Femur (tissue), 1 donor: ENCODE measurements at regions not wholly inside any gene's neighbourhood (a gene's known extent, or its start where the extent isn't known, plus 50 kb on each side); places are given as distances from the start of the nearest gene placed in this dataset.
"Not testable (repeated sequence)": the region's sequence is repeated elsewhere in the genome, so short reads cannot be mapped to it uniquely, and the experiment has no call there.

ENCODE experiments used
- DNase-seq: peaks from one replicate; pipeline ENCODE4 v3.0.0-alpha.2; 2017

GRCh38 chr6:166877906-166878305 is 78.4 kb downstream of the RNASET2 start:
- no peak for DNase-seq

DNA sequence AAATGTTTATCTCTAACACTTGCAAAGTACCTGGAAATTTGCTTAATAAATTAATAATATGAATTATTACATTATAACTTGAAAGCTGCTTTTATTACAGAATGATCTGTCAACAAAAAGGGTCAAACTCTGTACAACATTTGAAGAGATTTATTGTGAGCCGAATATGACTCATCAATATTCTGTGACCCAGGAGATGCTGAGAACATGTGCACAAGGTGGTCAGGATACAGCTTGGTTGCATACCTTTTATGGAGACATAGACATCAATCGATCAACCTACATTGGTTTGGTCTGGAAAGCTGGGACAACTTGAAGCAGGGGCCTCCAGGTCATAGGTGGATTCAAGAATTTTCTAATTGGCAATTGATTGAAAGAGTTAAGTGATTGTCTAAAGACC is 79.0 kb downstream of the RNASET2 start:
- DNase-seq: no peak

- no peak for DNase-seq
Measured at GRCh38 chr6:166872531-166873009, 83.8 kb downstream of the RNASET2 start.

- no peak for DNase-seq
Measured at GRCh38 chr6:166870602-166871208, 85.6 kb downstream of the RNASET2 start.

DNA sequence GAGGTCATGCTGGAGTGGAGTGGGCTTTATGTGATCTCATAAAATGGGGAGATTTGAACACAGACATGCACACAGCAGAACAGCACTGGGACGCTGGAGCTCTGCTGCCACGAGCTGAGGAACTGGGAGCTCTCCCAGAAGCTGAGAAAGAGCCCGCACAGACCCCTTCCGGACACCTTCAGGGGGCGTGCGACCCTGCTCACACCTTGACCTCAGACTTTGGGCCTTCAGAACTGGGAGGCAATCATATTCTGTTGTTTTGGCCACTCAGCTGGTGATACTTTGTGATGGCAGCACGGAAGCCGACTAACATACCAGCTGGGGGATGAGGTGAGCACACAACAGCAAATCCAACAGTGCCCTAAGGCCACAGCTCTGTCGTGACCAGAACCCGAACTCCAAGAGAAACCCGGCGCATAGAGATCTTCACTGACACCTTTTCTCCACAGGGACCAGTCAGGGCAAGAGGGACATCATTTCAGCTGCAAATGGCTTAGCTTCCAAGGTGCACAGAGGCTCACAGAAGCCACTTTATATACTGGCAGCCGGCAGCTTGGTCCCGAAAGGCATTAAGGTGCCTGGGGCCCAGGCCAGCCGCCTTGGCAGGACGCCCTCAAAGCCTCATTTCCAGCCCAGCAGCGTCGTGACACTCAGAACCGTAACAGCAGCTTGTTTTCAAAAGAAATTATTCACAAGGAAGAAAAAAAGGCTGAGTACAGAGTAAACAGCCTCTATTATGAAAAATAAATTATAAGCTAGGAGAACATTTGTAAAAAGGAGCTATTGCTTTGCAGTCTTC is 89.3 kb downstream of the RNASET2 start:
- DNase-seq: no peak

GRCh38 chr6:166864333-166864732 is 92.0 kb downstream of the RNASET2 start:
- DNase-seq: no peak

- no peak for DNase-seq
Measured at GRCh38 chr6:166862978-166863530, 93.3 kb downstream of the RNASET2 start.

- DNase-seq: peak; percentile 46
Measured at GRCh38 chr6:166862287-166862977, 93.9 kb downstream of the RNASET2 start.

DNA sequence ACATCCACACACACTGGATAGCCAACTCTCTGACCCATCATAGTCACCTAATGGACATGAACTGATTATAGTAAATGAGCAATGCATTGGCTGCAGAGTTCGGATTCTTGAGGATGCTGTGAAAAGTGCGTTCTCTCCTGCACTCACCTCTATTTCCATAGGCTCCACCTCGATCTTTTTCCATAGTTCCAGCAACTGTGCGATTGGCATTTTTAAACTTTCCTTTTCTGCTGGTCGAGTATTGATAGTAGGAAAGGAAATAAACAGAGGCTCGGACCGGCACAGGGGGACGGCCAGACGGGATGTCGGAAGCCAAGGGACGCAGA is 94.4 kb downstream of the RNASET2 start:
- no peak for DNase-seq

DNA sequence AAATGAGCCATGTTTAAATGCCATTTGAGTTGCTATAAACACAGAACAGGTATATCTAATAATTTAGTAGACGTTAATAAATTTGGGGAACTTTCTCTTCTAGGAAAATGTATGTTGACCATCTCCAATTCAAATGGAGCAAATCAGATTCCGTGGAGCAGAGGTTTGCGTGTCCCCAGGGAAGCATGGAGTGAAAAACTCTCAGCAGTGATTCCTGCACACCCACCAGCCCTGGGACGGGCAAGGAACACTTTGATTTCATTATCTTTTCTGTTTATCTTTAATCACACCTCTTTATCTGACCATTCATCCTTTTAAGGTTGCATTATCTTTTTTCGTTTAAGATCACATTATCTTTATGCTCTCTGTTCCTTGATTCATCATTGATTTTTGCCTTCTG is 95.0 kb downstream of the RNASET2 start:
- no peak for DNase-seq

DNA sequence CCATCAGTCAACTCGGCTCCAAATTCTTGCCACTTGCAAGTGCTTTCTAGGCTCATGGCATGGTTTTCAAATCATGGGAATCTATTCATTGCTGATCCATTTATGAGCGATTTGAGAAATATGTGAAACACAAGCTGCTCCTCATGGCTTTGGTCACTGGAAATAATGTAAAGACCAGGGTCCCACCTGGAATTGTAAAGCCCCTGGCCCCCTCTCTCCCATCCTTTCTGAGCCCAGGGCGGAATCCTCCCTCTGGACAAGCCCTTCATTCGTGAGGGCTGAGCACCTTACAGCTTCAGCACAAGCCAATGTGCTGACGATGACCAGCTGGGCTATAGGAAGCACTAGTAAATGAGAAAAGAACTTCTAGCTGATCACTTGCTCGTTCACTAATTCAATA is 96.0 kb downstream of the RNASET2 start:
- DNase-seq: no peak

GRCh38 chr6:166855416-166855815 is 100.9 kb downstream of the RNASET2 start:
- no peak for DNase-seq

GRCh38 chr6:166853371-166854325 is 102.7 kb downstream of the RNASET2 start:
- DNase-seq: no peak

DNA sequence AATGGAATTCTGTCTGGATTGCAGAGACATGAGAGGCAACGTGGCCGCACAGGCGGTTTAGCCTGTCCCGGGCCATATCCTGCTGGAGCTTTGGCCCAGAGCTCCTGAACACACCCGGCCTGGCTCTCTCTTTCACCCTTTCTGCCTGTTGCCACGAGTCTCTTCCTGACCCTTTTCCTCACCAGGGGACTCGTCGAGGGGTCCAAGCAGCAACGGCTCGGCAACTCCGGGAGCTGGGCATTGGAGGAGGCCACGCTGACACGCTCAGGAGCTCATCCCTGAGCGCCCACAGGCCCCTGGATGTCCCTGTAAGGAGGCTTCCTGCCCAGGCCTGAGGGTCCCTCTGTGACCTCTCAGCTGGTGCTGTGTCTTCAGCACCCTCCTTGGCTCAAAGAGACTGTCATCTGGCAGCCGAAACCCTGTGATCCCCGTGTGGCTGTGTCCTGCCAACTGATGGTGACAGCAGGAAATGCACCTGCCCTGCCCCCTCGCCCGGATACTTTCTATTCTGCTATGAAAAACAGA is 103.8 kb downstream of the RNASET2 start:
- DNase-seq: no peak

DNA sequence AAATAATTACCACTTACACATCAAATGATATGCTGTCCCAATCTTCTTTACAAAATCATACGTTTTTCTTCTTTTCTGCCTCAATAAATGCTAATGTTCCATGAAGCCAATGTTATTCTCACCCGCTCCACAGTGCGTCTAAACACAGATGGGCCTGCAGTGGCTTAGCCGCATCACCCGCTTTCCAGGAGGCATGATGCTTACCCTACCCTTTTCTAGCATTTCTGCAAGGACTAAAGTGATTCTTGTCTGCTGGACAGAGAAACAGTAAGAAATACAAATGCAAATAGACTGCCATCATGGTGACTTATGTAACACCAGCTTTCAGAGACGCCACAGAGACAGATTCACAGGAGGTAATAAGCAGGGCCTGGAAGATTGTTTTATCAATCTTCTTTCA is 104.4 kb downstream of the RNASET2 start:
- DNase-seq: no peak

- no peak for DNase-seq
Measured at GRCh38 chr6:166851426-166851825, 104.9 kb downstream of the RNASET2 start.

GRCh38 chr6:166850677-166851076 is 105.7 kb downstream of the RNASET2 start:
- DNase-seq: no peak

DNA sequence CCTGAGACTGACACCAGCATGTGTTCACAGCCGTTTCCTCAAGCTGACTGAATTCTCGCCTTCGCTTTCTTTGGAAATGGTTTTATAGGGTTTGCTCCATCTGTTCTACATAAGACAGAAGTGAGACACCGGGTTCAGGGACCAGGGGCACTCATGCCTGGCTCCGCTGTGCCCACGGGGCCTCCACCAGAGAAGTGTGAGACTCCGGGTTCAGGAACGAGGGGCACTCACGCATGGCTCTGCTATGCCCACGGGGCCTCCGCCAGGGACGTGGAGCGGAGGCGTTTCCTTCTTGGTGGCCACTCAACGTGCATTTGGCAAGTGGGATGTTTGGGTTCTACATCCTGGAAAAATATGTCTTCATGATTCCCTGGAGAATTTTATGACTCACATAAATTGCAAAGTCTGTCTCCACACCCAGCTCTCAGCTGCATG is 106.6 kb downstream of the RNASET2 start:
- no peak for DNase-seq

- DNase-seq: no peak
Measured at GRCh38 chr6:166848979-166849748, 107.2 kb downstream of the RNASET2 start.

- DNase-seq: not testable (repeated sequence)
Measured at GRCh38 chr6:166846446-166847142, 109.8 kb downstream of the RNASET2 start.

DNA sequence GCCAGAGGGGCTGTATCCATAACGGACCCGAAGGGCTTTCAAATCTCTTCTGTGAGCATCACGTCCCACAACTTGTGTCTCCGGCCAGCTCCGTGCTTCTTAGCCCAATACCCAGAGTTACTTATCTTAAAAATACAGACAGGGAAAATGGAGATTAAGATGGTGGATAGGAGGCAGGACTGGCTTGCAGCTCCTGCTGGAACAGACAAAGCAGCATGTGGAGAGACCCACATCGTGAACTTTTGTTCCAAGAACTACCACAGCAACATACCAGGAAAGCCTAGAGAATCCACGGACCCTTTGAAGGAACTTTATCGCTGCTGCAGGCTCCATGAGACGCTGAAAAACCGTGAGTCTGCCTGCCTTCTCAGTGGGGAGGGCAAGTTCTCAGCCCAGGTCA is 113.7 kb downstream of the RNASET2 start:
- DNase-seq: no peak
